HG02943 (cell line): ENCODE measurements at regions not wholly inside any gene's neighbourhood (a gene's known extent, or its start where the extent isn't known, plus 50 kb on each side); places are given as distances from the start of the nearest gene placed in this dataset.
"Not testable (repeated sequence)": the region's sequence is repeated elsewhere in the genome, so short reads cannot be mapped to it uniquely, and the experiment has no call there.

Source experiments
- ATAC-seq: cut with Tn5 transposase; IDR thresholded peaks from one replicate; pipeline ENCODE4 v1.9.1; 2021; ENCODE audit warnings: mild to moderate bottlenecking, low read depth, moderate library complexity; ENCODE audit not compliant: unreplicated experiment

DNA sequence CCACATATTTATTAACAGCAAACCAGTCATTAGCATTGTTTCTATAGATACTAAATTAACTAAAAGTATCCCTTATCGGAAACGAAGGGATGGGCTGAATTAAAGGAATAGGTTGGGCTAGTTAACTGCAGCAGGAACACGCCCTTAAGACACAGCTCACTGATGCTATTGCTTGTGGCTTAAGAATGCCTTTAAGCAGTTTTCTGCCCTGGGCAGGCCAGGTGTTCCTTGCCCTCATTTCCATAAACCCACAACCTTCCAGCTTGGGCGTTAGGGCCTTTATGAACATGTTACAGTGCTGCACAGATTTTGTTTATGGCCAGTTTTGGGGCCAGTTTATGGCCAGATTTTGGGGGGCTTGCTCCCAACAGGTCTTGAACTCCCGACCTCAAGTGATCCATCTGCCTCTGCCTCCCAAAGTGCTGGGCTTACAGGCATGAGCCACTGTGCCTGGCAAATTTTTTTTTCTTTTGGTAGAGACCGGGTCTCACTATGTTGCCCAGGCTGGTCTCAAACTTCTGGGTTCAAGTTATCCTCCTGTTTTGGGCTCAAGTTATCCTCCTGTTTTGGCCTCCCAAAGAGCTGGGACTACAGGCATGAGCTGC, 90.1 kb upstream of the GRIN2A start:
- ATAC-seq = not testable (repeated sequence)

DNA sequence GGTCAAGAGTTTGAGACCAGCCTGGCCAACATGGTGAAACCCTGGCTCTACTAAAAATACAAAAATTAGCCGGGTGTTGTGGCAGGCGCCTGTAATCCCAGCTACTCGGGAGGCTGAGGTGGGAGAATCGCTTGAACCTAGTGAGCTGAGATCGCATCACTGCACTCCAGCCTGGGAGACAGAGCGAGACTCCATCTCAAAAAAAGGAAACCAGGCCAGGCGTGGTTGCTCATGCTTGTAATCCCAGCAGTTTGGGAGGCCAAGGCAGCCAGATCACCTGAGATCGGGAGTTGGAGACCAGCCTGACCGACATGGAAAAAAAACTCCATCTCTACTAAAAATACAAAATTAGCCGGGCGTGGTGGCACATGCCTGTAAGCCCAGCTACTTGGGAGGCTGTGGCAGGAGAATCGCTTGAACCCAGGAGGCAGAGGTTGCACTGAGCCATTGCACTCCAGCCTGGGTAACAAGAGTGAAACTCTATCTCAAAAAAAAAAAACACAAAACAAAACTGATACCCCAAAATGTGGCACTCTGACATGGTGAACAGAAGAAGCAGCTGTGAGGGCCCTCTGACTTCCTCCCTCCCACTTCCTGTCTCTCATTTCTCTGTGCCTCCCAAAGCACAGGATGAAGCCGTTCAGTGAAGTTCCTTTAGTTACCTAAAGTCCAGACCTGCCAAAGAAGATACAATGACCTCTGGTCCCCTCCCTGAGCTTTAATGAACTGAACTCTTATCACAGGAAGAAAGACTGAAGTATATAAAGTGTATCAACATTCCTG, 93.2 kb upstream of the GRIN2A start:
- peak; percentile 84 for ATAC-seq

DNA sequence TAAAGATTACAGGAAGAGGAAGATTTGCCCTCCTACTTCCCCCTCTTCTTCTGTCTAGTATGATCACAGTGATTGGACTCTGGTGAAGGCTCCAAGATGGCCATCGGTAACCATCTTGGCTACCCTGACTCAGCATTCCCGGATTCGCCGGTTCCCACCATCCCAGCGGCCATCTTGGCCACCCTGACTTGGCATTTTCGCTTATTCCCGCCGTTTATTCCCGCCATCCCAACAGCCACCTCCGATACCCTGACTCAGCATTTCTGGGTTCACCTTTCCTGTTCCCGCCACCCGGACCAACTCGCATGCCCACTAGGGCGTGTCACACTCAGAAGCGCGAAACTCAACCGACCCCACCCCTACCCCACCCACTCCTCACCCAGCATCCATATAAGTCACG, 95.4 kb upstream of the GRIN2A start:
- ATAC-seq = no peak

DNA sequence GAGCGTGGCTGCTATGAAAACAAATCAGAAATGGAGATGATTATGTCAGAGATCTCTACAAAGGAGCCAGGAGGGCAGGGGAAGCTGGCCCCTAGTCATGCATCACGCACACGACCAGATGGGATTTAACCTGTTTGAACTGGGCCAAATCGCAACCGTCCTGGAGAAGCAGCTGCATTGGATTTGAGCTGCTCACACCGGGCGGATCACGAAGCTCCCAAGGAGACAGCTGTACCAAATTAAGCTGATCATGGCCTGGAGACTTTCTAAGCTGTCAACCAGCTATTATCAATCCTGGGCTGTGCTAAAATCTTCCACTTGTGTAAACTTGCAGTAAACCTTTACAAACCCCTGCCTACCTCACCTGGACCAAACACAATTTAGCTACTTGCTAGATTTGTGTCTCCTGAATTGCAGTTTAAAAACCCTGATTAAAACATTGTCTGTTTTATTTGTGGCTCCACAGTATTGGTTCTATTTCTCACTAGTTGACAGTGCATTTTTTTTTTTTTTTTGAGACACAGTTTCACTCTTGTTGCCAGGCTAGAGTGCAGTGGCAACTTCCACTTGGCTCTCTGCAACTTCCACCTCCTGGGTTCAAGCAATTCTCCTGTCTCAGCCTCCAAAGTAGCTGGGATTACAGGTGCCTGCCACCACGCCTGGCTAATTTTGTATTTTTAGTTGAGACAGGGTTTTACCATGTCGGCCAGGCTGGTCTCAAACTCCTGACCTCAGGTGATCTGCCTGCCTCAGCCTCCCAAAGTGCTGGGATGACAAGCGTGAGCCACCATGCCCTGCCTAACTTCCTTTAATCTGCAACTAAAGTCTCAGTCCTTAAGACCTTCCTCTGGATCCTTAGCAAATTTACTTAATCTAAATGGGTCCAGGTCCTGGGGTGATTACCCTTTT, 98.3 kb upstream of the GRIN2A start:
- no peak for ATAC-seq

DNA sequence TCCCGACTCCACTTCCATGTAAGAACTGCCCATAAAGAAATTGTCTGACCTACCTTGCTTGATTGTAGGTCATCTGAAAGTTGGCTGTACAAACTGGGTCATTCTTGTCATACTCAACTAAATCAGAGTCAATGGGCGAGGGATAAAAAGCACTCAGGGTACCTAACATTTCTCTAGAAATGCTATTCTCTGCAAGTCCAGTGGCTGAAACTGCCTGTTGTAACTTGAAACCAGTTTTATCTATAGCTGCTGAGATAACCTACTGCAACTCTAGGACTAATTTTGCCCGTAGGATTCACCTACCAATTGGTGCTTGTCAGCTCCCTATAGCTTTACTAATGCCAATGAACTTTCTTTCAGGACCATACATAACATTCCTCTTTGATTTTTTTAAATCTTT, 100.1 kb upstream of the GRIN2A start:
- no peak for ATAC-seq

DNA sequence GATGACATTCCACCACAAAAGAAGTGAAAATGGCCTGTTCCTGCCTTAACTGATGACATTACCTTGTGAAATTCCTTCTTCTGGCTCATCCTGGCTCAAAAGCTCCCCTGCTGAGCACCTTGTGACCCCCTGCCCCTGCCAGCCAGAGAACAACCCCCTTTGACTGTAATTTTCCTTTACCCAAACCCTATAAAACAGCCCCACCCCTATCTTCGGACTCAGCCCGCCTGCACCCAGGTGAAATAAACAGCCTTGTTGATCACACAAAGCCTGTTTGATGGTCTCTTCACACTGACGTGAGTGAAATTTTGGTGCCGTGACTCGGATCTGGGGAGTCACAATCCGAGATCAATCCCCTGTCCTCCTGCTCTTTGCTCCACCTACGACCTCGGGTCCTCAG, 101.0 kb upstream of the GRIN2A start:
- not testable (repeated sequence) for ATAC-seq

DNA sequence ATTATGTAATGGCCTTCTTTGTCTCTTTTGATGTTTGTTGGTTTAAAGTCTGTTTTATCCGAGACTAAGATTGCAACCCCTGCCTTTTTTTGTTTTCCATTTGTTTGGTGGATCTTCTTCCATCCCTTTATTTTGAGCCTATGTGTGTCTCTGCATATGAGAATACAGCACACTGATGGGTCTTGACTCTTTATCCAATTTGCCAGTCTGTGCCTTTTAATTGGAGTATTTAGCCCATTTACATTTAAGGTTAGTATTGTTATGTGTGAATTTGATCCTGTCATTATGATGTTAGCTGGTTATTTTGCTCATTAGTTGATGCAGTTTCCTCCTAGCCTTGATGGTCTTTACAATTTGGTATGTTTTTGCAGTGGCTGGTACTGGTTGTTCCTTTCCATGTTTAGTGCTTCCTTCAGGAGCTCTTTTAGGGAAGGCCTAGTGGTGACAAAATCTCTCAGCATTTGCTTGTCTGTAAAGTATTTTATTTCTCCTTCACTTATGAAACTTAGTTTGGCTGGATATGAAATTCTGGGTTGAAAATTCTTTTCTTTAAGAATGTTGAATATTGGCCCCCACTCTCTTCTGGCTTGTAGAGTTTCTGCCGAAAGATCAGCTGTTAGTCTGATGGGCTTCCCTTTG, 95.3 kb upstream of the ATF7IP2 start:
- ATAC-seq = not testable (repeated sequence)

DNA sequence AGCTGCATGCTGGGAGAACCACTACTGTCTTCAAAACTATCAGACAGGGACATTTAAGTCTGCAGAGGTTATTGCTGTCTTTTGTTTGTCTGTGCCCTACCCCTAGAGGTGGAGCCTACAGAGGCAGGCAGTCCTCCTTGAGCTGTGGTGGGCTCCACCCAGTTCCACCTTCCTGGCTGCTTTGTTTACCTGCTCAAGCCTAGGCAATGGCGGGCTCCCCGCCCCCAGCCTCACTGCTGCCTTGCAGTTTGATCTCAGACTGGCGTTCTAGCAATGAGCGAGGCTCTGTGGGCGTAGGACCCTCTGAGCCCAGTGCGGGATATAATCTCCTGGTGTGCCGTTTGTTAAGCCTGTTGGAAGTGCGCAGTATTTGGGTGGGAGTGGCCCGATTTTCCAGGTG, 93.7 kb upstream of the ATF7IP2 start:
- ATAC-seq = not testable (repeated sequence)

DNA sequence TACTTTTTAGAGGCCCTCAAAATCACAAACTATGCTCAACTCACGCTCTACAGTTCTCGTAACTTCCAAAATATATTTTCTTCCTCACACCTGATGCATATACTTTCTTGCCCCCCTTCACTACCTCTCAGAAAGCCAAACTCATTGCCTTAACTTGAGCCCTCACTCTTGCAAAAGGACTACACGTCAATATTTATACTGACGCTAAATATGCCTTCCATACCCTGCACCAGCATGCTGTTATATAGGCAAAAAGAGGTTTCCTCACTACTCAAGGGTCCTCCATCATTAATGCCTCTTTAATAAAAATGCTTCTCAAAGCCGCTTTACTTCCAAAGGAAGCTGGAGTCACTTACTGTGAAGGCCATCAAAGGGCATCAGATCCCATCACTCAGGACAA, 92.9 kb upstream of the ATF7IP2 start:
- ATAC-seq = not testable (repeated sequence)

DNA sequence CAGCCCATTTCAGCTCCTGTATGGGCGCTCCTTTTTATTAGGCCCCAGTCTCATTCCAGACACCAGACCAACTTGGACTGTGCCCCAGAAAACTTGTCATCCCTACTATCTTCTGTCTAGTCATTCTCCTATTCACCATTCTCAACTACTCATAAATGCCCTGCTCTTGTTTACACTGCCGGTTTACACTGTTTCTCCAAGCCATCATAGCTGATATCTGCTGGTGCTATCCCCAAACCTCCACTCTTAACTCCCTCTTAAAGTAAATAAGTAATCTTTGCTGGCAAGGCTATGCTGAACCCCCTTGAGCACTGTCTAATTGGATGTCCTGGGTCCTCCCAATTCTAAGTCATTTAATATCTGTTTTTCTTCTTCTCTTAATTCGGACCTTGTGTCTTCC, 91.7 kb upstream of the ATF7IP2 start:
- not testable (repeated sequence) for ATAC-seq

DNA sequence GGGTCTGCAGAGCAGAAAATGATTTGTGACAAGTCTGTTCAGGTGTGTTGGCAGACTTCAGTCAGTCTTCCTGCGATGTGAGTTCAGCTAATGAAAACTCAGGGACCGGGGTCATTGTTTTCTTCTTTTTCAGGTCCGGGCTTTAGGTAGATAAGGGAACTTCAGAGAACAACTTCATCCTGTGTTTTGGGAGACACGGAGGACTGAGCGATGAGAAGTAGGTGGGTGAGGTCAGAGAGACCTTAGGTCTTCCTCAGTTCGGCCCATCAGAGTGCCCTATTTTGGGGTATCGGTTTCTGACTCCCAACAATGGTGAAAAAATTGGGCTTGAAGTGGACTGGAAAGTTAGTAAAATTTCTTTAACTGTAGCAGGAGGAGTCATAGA, 88.9 kb upstream of the ATF7IP2 start:
- ATAC-seq = peak; percentile 26

DNA sequence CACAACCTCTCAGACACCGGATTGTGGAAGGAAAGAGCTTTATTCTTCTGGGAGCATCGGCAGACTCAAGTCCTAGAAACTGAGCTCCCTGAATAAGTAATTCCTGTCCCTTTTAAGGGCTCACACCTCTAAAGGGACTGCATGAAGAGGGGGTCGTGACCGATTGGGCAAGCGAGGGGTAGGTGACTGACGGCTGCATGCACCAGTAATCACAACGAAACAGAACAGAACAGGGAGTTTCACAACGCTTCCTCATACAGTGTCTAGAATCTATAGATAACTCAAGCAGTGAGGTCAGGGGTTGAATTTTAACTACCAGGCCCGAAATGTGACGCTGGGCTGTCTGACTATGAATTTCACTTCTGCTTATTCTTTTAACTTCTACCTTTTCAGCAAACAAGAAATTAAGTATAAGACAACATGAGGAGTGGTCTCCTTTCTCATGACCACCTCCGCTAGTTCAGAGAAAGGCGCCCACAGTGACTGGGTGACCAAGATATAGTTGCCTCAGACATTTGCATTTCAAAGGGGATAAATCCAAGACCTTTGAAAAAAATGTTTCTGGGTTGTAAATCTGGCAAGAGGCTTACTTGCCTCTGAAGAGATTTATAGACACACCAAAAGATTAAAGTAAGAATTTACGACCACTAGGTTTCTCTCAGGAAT, 88.4 kb upstream of the ATF7IP2 start:
- peak; percentile 97 for ATAC-seq

DNA sequence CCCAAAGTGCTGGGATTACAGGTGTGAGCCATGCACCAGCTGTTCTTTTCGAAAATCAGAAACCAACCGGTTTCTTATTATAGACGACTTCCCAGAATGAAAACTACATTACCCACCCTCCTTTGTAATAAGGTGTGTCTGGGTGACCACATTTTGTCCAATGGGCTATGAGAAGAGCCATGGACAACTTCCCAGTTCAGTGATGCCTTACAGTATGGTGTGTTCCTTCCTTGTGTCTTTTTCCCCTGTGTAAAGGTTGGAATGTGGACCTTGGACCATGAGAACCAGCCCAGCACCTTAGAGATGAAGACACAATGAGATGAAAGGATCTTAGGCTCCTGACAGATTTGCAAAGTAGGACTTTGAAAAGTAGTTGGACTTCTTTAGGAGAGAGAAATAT, 85.0 kb upstream of the ATF7IP2 start:
- ATAC-seq = no peak

DNA sequence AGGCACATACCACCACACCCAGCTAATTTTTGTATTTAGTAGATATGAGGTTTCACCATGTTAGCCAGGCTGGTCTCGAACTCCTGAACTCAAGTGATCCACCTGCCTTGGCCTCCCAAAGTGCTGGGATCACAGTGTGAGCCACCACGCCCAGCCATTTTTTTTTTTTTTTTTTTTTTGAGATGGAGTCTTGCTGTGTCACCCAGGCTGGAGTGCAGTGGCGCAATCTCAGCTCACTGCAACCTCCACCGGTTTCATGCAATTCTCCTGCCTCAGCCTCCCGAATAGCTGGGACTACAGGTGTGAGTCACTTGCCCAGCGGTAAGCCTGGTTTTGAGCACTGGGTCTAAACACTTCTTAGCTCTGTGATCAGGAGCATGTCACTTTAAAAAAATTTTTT, 84.3 kb upstream of the ATF7IP2 start:
- not testable (repeated sequence) for ATAC-seq

DNA sequence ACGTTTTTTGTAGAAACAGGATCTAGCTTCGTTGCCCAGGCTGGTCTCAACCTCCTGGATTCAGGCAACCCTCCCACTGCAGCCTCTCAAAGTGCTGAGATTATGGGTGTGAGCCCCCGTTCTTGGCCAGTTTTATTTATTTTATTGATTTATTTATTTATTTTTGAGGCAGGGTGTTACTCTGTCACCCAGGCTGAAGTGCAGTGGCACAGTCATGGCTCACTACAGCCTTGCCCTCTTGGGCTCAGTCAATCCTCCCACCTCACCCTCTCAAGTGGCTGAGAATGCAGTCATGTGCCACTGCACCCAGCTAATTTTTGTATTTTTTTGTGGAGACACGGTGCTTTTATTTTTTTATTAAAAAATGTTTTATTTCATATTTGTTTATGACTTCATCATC, 79.9 kb upstream of the ATF7IP2 start:
- ATAC-seq = no peak

DNA sequence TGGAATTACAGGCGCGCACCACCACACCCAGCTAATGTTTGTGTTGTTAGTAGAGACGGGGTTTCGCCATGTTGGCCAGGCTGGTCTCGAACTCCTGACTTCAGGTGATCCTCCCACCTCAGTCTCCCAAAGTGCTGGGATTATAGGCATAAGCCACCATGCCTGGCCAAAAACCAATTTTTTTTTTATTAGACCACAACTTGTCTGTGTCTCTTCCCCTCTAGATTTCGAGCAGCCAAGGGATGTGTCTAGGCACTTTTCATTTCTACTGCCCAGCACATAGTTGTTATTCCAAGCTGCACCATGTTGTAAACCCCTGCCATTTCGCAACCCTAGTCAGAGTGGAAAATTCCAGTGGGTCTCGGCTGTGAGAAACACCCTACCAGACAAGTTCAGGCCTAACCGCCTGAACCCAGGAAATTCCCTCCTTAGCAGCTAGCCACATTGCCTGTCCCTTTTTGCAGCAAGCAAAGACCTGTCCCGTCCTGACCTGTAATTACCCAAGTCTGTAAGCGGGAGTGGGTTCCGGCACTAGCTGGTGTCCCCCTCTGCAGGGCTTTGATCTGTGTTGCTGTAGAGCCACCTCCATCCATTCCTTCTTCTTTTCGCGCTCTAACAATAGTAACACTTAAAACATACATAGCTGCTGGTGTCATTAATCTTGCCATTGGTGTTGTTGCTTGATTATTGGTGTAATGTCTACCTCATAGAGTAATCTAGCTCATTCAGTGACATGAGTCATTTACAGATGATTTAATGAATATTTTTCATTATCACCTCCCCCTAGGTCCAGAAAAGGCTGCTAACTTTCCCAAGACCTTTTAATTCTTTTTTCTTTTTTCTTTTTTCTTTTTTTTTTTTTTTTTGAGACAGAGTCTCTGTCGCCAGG, 77.3 kb upstream of the ATF7IP2 start:
- ATAC-seq = no peak

DNA sequence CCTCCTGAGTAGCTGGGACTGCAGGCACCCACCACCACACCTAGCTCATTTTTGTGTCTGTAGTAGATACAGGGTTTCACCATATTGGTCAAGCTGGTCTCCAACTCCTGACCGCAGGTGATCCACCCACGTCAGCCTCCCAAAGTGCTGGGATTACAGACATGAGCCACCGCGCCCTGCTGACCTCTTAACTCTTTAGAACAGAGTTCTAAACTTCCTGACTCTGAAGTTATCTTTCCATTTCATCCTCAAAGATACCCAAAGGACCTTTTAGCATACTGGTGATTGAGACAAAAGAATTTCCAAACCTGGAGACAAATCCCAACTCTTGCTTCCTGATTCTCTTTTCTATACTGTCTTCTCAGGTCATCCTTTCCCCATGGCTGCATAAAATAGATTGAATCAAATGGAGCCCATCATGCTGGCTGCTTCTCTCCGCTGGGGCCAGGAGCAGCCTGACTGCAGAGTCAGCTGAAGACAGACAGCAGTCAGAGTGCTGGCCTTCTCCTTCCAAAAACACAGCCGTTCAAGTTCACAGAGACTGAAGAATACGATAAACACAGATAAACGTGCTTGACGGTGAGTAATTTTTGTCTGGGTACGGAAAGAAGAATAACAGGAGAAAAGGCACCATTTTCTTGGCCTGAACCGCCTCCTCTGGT, 76.5 kb upstream of the ATF7IP2 start:
- ATAC-seq = no peak

DNA sequence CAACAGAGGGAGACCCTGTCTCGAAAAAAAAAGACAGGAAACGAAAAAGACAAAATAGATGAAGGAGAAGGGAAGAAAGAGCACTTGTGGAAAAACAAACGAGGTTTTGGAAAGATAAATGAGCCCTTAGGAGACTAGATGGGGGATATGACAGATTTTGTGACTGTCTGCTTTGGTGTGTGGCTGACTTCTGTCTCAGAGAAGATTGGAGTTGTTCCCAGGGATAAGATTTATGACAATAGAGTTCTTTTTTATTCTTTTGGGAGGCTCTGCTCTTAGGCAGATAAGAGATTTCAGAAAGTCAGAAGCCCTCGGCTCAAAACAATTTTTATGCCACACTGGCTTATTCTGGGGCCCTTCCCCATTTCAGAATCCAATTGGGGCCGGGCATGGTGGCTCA, 73.9 kb upstream of the ATF7IP2 start:
- ATAC-seq = no peak
